T-cell (primary cell): ENCODE measurements at regions not wholly inside any gene's neighbourhood (a gene's known extent, or its start where the extent isn't known, plus 50 kb on each side); places are given as distances from the start of the nearest gene placed in this dataset.

Experiments used
- ATAC-seq, 4 experiments: fragments of 200-7000 bp in 3 of 4; fragments of 150-1000 bp in 1 of 4; cut with Tn5 transposase; replicated peaks in 1 of 4; 1 replicate in 3 of 4; 2 replicates in 1 of 4; pipeline ENCODE4 v1.10.0; 2021; ENCODE audit warnings: moderate library complexity in 3 of 4, mild to moderate bottlenecking in 2 of 4, moderate number of reproducible peaks in 1 of 4
- CTCF ChIA-PET, 2 donors: fragments of 300-600 bp; sonication (Branson Sonifier 250); formaldehyde crosslinking; loops; one replicate each; lab custom pipeline; 2022; ENCODE audit warnings: antibody characterized with exemption in 2 of 2; lab: Charles Lee
- POLR2A ChIA-PET, 2 donors: fragments of 300-600 bp; sonication (Branson Sonifier 250); formaldehyde crosslinking; loops; one replicate each; lab custom pipeline; 2022; ENCODE audit warnings: antibody characterized with exemption in 2 of 2; lab: Charles Lee
- DNase-seq, 35 experiments: peaks; one replicate each; pipeline versions ENCODE4 v3.0.0 to v3.0.0-alpha.2; 2013 to 2023
- H3K27ac ChIP-seq: one replicate; pipeline ENCODE4 v1.5.1; 2013; ENCODE audit warnings: low read length
- H3K27me3 ChIP-seq, 2 experiments: replicated peaks in 1 of 2; 1 replicate in 1 of 2; 2 replicates in 1 of 2; pipeline versions ENCODE4 v1.6.1 to v1.7.0; 2013; ENCODE audit warnings: low read length in 1 of 2, mixed read lengths in 1 of 2; ENCODE audit not compliant: control insufficient read depth in 2 of 2, insufficient read depth in 2 of 2; ENCODE audit errors: extremely low read depth in 1 of 2
- H3K36me3 ChIP-seq, 2 donors: 1 replicate in 1 of 2; 2 replicates in 1 of 2; pipeline versions ENCODE4 v1.6.1 to v1.7.0; 2013; ENCODE audit warnings: low read length in 1 of 2; ENCODE audit not compliant: control insufficient read depth in 2 of 2, insufficient read depth in 1 of 2; ENCODE audit errors: extremely low read depth in 1 of 2
- H3K4me1 ChIP-seq, 2 experiments: 1 replicate in 1 of 2; 2 replicates in 1 of 2; pipeline versions ENCODE4 v1.6.1 to v1.7.0; 2013; ENCODE audit warnings: low read length in 2 of 2, mixed read lengths in 1 of 2; ENCODE audit not compliant: insufficient read depth in 2 of 2, control insufficient read depth in 1 of 2; ENCODE audit errors: extremely low read depth in 1 of 2
- H3K4me3 ChIP-seq, 2 donors: 1 replicate in 1 of 2; 2 replicates in 1 of 2; pipeline versions ENCODE4 v1.5.1 to v1.7.0; 2013; ENCODE audit warnings: mild to moderate bottlenecking in 2 of 2, low read length in 1 of 2, moderate library complexity in 1 of 2; ENCODE audit not compliant: control insufficient read depth in 1 of 2; ENCODE audit errors: extremely low read depth in 1 of 2
- H3K9me3 ChIP-seq: 2 replicates; pipeline ENCODE4 v1.7.0; 2013
- H3K27ac Mint-ChIP-seq, 2 donors: one replicate each; pipeline ENCODE4 v1.8.0; 2020 to 2021; ENCODE audit warnings: mild to moderate bottlenecking in 2 of 2, mixed read lengths in 2 of 2
- H3K27me3 Mint-ChIP-seq, 2 donors: one replicate each; pipeline ENCODE4 v1.8.0; 2021 to 2022; ENCODE audit warnings: mixed read lengths in 2 of 2
- H3K36me3 Mint-ChIP-seq: one replicate; pipeline ENCODE4 v1.8.0; 2021; ENCODE audit warnings: mixed read lengths
- H3K4me1 Mint-ChIP-seq, 3 donors: one replicate each; pipeline ENCODE4 v1.8.0; 2020 to 2022; ENCODE audit warnings: mixed read lengths in 3 of 3, mild to moderate bottlenecking in 1 of 3
- H3K4me3 Mint-ChIP-seq, 3 donors: one replicate each; pipeline ENCODE4 v1.8.0; 2020 to 2022; ENCODE audit warnings: mild to moderate bottlenecking in 3 of 3, mixed read lengths in 3 of 3, moderate library complexity in 3 of 3
- H3K9me3 Mint-ChIP-seq, 3 donors: one replicate each; pipeline ENCODE4 v1.8.0; 2020 to 2022; ENCODE audit warnings: mixed read lengths in 3 of 3
- WGBS: methylation state at CpG from one replicate; pipeline ENCODE4 v1.1.5; 2013; ENCODE audit warnings: missing lambda C conversion rate; ENCODE audit not compliant: insufficient coverage; 5-methylcytosine and 5-hydroxymethylcytosine counted together

DNA sequence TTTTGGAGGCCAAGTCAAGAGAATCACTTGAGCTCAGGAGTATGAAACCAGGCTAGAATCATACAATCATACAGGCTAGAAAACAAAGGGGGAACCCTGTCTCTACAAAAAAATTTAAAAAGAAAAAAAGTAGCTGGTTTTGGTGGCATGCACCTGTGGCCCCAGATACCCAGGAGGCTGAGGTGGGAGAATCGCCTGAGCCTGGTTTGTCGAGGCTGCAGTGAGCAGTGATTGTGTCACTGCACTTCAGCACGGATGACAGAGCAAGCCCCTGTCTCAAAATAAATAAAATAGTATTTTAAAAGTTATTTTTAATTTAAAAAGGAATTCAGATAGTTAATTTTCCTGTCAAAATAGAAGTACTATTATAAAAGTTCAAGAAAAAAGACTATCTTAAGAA is 369.1 kb upstream of the SLITRK5 start:
- POLR2A ChIA-PET, result no interaction called here
- no CpG with 5 or more reads among the region's 3 CpGs for WGBS

DNA sequence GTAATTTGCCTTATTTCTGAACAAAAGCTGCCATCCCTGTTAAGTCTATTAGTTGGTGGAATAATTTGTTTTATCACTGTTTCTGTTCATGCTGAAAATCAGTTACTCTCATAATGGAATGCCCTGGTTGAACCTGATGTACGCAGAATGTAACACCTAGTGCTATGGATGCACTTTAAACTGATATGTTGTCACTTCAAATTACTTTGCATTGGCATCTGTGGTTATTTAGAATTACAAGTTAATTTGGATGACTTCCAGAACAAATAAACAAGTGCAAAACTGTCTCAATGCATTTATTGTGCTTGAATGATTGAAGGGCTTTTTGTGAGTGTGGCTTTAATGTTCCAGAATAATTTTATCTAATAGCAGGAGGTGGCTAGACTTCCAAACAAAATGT is 368.2 kb upstream of the SLITRK5 start:
- no peaks in the 10 kb centered on the region for H3K36me3 Mint-ChIP-seq
- ATAC-seq, result no peak
- no peaks in the 10 kb centered on the region for H3K4me1 ChIP-seq
- H3K27me3 Mint-ChIP-seq, result no peaks in the 10 kb centered on the region
- no peaks in the 10 kb centered on the region for H3K27me3 ChIP-seq
- no peaks in the 10 kb centered on the region for H3K9me3 ChIP-seq
- DNase-seq, result no peak
- no peak overlapping the region for H3K27ac Mint-ChIP-seq
- no peaks in the 10 kb centered on the region for H3K4me1 Mint-ChIP-seq
- WGBS, result no CpG with 5 or more reads among the region's 1 CpG
- H3K36me3 ChIP-seq, result no peaks in the 10 kb centered on the region
- POLR2A ChIA-PET, result no interaction called here
- H3K27ac ChIP-seq, result no peak overlapping the region
- no peak overlapping the region for H3K4me3 Mint-ChIP-seq
- CTCF ChIA-PET, result no interaction called here
- H3K9me3 Mint-ChIP-seq, result peaks cover 0 to 22% (median 8%) of the 10 kb centered on the region in 3 donors
- H3K4me3 ChIP-seq, result no peak overlapping the region

More for the DNA sequence above, 369.1 kb upstream of the SLITRK5 start:
- no peaks in the 10 kb centered on the region for H3K4me1 ChIP-seq
- H3K9me3 ChIP-seq, result no peaks in the 10 kb centered on the region
- no peaks in the 10 kb centered on the region for H3K36me3 ChIP-seq
- no peak for ATAC-seq
- CTCF ChIA-PET, result no interaction called here
- Mint-ChIP-seq H3K4me3 (no peak overlapping the region), H3K4me1 (no peaks in the 10 kb centered on the region), H3K27me3 (no peaks in the 10 kb centered on the region), H3K36me3 (no peaks in the 10 kb centered on the region), H3K9me3 (peaks cover 0 to 19% (median 8%) of the 10 kb centered on the region in 3 donors), H3K27ac (no peak overlapping the region)
- H3K27ac ChIP-seq, result no peak overlapping the region
- H3K27me3 ChIP-seq, result no peaks in the 10 kb centered on the region
- DNase-seq, result no peak
- no peak overlapping the region for H3K4me3 ChIP-seq

DNA sequence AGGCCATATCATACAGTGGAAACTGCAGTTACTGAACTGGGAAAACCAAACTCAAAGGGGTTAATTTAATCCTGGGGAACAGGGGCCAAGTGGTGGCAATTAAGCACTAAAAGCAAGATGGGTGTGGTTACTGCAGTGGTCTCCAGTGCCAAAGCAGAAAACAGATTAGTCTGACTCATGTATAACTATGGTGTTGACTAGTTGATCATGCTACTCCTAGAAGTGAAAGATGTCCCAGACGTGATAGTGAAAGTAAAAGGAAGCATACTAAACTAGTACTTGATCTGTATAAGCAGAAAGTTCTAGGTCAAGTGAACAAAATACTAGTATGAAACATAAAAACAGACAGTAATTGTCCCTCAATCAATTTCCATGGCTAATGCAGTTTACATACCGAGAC is 360.0 kb upstream of the SLITRK5 start:
- Mint-ChIP-seq H3K4me1 (no peaks in the 10 kb centered on the region), H3K27ac (no peak overlapping the region), H3K36me3 (no peaks in the 10 kb centered on the region), H3K9me3 (peaks cover 0 to 16% (median 12%) of the 10 kb centered on the region in 3 donors), H3K4me3 (no peak overlapping the region), H3K27me3 (no peaks in the 10 kb centered on the region)
- DNase-seq (no peak), ATAC-seq (no peak)
- Histone ChIP-seq H3K36me3 (no peaks in the 10 kb centered on the region), H3K4me1 (no peaks in the 10 kb centered on the region), H3K27ac (no peak overlapping the region), H3K27me3 (no peaks in the 10 kb centered on the region), H3K4me3 (no peak overlapping the region), H3K9me3 (no peaks in the 10 kb centered on the region)
- no CpG with 5 or more reads among the region's 2 CpGs for WGBS
- POLR2A ChIA-PET, result no interaction called here
- CTCF ChIA-PET, result no interaction called here

DNA sequence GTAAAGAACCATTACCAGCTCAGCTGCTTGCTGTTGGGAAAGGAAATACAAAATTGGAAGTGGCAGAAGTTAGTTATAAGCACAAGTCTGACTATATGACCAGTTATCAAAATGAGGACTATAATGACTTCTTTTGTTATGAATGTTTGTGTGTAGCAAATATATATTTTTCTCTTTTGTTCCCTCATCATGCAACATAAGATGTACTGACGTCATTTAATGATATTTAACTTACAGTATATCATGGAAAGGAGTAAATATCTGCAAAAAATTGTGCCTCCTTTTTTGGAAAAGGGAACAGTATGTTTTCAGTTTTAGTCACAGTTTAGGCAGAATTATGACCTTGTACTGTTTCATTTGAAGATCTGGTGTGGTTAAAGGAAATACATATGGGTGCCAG is 356.3 kb upstream of the SLITRK5 start:
- POLR2A ChIA-PET, result no interaction called here

DNA sequence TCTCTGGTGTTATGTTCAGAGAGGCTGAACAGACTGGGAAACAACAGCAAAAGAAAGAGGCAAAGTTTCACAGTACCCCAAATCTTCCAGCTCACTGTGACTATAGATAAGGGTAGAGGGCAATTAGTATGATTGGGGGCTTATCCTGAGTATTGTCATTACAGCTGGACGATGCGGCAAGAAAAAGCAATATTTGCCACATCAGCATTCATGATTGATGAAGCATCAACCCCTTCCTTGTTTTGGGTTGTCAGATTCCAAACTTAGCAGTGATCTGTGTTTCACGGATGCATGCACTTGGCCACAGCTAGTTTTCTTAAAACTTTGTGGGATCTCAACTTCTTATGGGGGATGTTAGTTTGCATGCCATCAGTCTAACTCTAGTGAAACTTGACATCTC is 348.8 kb upstream of the SLITRK5 start:
- H3K9me3 Mint-ChIP-seq, result peaks cover 0 to 21% (median 4%) of the 10 kb centered on the region in 3 donors
- H3K27ac ChIP-seq, result no peak overlapping the region
- no peaks in the 10 kb centered on the region for H3K4me1 Mint-ChIP-seq
- H3K27me3 ChIP-seq, result no peaks in the 10 kb centered on the region
- no peak overlapping the region for H3K4me3 ChIP-seq
- H3K27me3 Mint-ChIP-seq, result no peaks in the 10 kb centered on the region
- H3K4me1 ChIP-seq, result no peaks in the 10 kb centered on the region
- WGBS, result 83% methylated on average over 2 of the region's 3 CpGs
- no peaks in the 10 kb centered on the region for H3K36me3 ChIP-seq
- ChIA-PET CTCF (no interaction called here), POLR2A (no interaction called here)
- DNase-seq, result no peak
- H3K4me3 Mint-ChIP-seq, result no peak overlapping the region
- ATAC-seq, result no peak
- H3K36me3 Mint-ChIP-seq, result no peaks in the 10 kb centered on the region
- H3K27ac Mint-ChIP-seq, result no peak overlapping the region
- H3K9me3 ChIP-seq, result no peaks in the 10 kb centered on the region

More for the DNA sequence above, 356.3 kb upstream of the SLITRK5 start:
- no peaks in the 10 kb centered on the region for H3K4me1 Mint-ChIP-seq
- peaks cover 0 to 8% (median 8%) of the 10 kb centered on the region in 3 donors for H3K9me3 Mint-ChIP-seq
- no peaks in the 10 kb centered on the region for H3K36me3 Mint-ChIP-seq
- H3K27ac Mint-ChIP-seq, result no peak overlapping the region
- Histone ChIP-seq H3K36me3 (no peaks in the 10 kb centered on the region), H3K27me3 (no peaks in the 10 kb centered on the region), H3K9me3 (no peaks in the 10 kb centered on the region), H3K4me3 (no peak overlapping the region), H3K4me1 (no peaks in the 10 kb centered on the region), H3K27ac (no peak overlapping the region)
- H3K27me3 Mint-ChIP-seq, result no peaks in the 10 kb centered on the region
- ATAC-seq (no peak), DNase-seq (no peak)
- H3K4me3 Mint-ChIP-seq, result no peak overlapping the region
- CTCF ChIA-PET, result no interaction called here
- WGBS, result no CpG with 5 or more reads among the region's 1 CpG

DNA sequence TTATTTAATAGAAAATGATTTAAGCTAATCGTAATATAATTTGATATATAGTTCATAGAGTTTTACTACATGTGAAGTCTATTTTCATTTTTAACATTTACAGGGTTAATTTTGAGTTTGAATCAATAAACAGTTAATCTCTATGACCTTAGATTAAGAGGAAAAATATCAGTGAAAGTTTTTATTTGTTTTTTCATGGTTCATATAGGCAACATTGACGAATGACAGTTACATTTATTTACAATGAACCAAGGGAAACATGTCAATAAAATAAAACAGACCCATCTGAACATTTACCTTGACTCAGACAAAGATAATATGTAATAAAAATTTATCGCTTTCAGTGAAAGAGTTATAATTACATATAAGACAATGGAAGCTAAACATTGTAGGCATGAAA is 346.6 kb upstream of the SLITRK5 start:
- no peak overlapping the region for H3K4me3 Mint-ChIP-seq
- ATAC-seq (no peak), DNase-seq (no peak)
- ChIA-PET POLR2A (no interaction called here), CTCF (no interaction called here)
- Histone ChIP-seq H3K27me3 (no peaks in the 10 kb centered on the region), H3K36me3 (no peaks in the 10 kb centered on the region), H3K9me3 (no peaks in the 10 kb centered on the region), H3K4me3 (no peak overlapping the region), H3K27ac (no peak overlapping the region), H3K4me1 (no peaks in the 10 kb centered on the region)
- H3K36me3 Mint-ChIP-seq, result no peaks in the 10 kb centered on the region
- no peaks in the 10 kb centered on the region for H3K27me3 Mint-ChIP-seq
- H3K27ac Mint-ChIP-seq, result no peak overlapping the region
- H3K9me3 Mint-ChIP-seq, result peaks cover 0 to 24% (median 4%) of the 10 kb centered on the region in 3 donors
- no CpG with 5 or more reads among the region's 3 CpGs for WGBS
- H3K4me1 Mint-ChIP-seq, result no peaks in the 10 kb centered on the region

DNA sequence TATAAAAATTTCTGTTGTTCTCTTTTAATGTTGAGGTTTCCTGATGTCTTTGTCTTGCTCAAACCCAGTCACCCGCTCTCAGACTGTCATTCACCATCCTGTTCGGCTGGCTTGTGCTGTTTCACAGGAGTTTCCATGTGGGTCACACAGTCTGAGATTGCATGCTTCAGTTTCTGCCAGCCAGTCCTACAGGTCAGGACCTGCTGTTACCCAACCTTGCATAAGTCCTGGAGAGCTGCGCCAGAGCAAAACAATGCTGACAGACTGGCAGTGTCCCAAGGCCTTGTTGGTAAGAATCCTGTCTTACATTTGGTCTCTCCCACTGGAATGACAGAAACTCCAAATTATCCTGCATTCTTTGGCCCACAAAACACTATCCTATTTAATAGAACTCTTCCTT is 340.0 kb upstream of the SLITRK5 start:
- Histone ChIP-seq H3K27ac (no peak overlapping the region), H3K27me3 (no peaks in the 10 kb centered on the region), H3K36me3 (no peaks in the 10 kb centered on the region), H3K9me3 (no peaks in the 10 kb centered on the region), H3K4me1 (no peaks in the 10 kb centered on the region), H3K4me3 (no peak overlapping the region)
- no peak for ATAC-seq
- no peaks in the 10 kb centered on the region for H3K36me3 Mint-ChIP-seq
- WGBS, result 85% methylated on average over 2 of the region's 3 CpGs
- CTCF ChIA-PET, result no interaction called here
- H3K9me3 Mint-ChIP-seq, result peaks cover 0 to 31% (median 3%) of the 10 kb centered on the region in 3 donors
- H3K27me3 Mint-ChIP-seq, result no peaks in the 10 kb centered on the region
- H3K4me3 Mint-ChIP-seq, result no peak overlapping the region
- POLR2A ChIA-PET, result no interaction called here
- no peak overlapping the region for H3K27ac Mint-ChIP-seq
- H3K4me1 Mint-ChIP-seq, result no peaks in the 10 kb centered on the region
- no peak for DNase-seq
